ENCODE measurements at regions not wholly inside any gene's neighbourhood (a gene's known extent, or its start where the extent isn't known, plus 50 kb on each side); places are given as distances from the start of the nearest gene placed in this dataset.
A peak's percentile ranks its signal among the peaks of the same experiment; 100 is the strongest.

DNA sequence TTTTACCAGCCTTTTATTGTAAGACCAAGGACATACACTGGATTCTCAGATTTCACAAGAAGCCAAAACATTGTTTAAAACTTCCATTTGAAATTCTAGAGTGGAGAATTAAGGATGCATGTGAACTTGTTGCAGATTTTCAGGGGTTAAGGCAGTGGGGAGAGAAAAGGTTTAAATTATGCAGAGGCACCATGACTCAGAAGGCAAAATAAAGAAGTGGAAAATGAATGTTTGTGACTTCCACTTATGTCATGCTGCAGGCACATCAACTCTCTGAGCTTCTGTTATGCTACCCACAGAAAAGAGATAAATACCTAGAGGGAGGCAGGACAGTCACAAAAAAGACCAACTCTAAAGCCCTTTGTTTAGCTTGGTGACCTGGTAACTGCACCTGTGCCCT is 84.4 kb upstream of the BET1 start:
- no peak for TF ChIP-seq POLR2A (IDR thresholded peaks at IDR 0.05; ENCODE audit: low read depth, low read length)
- FAIRE-seq (no peak), DNase-seq (ENCODE audit: insufficient read length, low spot score) (no peak)

DNA sequence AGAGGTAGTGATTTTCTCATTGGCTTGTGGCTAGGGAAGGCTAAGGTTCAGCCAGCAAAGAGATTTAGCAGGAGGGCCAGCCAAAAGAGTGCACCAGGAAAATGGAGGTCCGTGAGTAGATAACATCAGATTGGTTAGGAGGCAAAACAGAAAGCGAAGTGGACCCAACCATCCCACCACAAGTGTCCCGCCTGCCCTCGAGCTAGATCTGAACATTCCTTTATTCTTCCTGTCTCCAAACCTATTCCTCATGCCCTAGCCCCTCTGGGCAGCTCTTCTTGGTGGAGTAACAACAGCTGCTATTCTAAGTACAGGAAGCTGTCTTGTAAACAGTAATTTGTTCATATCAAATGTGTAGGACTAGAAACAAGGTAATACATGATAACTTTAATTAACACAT is 85.7 kb upstream of the BET1 start:
- FAIRE-seq (no peak), DNase-seq (ENCODE audit: insufficient read length, low spot score) (no peak)
- TF ChIP-seq POLR2A (IDR thresholded peaks at IDR 0.05; ENCODE audit: low read depth, low read length) = no peak

DNA sequence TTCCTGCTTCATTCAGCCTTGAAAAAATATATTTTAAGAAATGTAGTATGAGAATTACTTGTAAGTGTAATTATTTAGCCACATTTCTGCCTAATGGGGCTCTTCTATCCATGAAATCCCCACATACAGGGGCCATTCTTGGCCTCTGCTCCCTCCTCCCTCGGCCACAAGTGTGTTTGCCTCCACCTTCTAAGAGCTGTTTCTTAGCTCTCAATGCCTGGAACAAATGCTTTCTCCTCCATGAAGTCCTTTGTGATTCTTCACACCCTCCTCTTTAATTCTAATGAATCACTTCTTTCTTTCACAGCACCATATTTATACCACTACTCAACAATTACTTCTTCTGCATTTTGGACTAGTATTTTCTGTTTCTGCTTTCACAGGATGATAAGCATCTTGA is 88.8 kb upstream of the BET1 start:
- FAIRE-seq (no peak), DNase-seq (ENCODE audit: insufficient read length, low spot score) (no peak)
- TF ChIP-seq POLR2A (IDR thresholded peaks at IDR 0.05; ENCODE audit: low read depth, low read length) = no peak

DNA sequence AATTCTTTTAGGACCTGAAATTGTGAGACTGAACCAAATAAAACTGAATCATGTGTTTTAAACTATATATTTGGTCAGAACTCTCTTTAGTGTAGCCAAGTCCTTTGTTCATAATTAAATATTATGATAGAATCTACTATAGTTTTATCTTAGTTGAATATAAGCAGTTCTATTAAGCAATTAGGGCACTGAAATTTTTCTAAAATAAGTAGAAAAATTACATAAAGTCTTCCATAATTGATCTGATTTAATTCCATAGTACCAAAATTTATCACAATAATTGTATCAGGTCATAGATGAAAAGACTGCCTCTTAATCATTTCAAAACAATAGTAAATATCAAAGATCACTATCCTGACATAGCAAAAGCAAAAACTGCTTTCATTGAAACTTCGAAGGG is 90.1 kb upstream of the BET1 start:
- DNase-seq (ENCODE audit: insufficient read length, low spot score) = no peak
- FAIRE-seq = no peak
- TF ChIP-seq POLR2A (IDR thresholded peaks at IDR 0.05; ENCODE audit: low read depth, low read length) = no peak

DNA sequence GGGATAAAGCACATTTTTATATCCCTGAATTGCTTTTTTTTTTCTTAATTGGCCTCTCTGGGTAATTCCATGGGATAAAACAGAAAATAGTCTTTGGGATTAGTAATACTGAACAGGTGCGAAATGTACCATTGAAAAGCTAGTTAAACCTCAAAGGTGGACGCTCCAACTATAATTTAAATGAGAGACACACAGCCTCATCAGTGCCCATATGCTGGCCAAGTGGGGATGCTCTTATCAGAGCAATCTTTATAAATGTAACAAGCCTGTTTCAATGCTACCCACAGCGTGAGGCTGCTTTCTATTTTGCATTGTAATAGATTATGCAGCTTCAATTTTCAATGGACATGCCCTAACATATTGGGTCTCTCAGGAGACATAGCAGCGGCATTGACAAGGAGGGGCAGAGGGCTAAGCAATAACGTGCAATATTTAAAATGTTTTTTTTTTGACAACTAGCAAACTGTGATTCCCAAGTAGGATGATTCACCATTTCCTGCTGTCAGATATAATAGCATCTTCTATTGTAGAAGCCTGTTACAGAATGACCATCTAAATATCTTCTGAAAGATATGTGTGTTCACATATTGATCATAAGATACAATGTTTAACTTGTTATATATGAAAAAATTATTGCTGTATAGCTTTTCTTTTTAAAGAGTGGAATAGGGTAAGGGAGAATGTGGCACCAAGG is 91.3 kb upstream of the BET1 start:
- no peak for DNase-seq (ENCODE audit: insufficient read length, low spot score)
- FAIRE-seq = no peak
- no peak for TF ChIP-seq POLR2A (IDR thresholded peaks at IDR 0.05; ENCODE audit: low read depth, low read length)

DNA sequence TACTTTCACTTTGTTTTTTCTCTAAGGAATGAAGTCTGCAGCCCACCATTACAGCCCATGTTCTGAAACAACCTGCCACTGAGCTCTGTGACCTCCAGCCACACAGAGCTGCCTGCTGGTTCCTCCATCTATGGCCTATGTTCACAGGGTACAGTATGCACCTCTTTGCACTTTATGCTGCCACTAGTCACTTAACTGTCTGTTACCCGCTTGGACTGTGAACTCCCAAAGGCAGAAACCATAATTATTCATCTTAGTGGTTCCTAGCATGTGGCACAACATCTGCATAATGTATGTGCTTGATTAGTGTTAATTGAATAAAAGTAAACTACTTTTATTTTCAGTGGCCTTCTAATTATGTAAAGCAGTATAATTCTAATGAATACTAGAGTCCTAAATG is 95.5 kb upstream of the BET1 start:
- no peak for DNase-seq (ENCODE audit: insufficient read length, low spot score)
- TF ChIP-seq POLR2A (IDR thresholded peaks at IDR 0.05; ENCODE audit: low read depth, low read length) = no peak
- FAIRE-seq = no peak

DNA sequence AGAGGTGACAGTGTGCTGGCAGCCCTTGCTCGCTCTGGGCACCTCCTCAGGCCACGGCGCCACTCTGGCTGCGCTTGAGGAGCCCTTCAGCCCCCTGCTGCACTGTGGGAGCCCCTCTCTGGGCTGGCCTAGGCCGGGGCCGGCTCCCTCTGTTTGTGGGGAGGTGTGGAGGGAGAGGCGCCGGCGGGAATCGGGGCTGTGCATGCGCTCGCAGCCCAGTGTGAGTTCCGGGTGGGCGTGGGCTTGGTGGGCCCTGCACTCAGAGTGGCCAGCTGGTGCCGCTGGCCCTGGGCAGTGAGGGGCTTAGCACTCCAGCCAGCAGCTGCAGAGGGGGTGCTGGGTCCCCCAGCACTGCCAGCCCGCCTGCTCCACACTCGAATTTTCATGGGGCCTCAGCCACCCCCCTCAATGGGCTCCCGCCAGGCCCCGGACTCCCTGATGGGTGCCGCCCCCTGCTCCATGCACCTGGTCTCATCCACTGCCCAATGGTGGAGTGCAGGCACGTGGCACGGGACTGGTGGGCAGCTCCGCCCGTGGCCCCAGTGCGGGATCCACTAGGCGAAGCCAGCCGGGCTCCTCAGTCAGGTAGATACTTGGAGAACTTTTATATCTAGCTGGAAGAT is 96.7 kb upstream of the BET1 start:
- TF ChIP-seq POLR2A (IDR thresholded peaks at IDR 0.05; ENCODE audit: low read depth, low read length) = no peak
- DNase-seq (ENCODE audit: insufficient read length, low spot score) (no peak), FAIRE-seq (no peak)

DNA sequence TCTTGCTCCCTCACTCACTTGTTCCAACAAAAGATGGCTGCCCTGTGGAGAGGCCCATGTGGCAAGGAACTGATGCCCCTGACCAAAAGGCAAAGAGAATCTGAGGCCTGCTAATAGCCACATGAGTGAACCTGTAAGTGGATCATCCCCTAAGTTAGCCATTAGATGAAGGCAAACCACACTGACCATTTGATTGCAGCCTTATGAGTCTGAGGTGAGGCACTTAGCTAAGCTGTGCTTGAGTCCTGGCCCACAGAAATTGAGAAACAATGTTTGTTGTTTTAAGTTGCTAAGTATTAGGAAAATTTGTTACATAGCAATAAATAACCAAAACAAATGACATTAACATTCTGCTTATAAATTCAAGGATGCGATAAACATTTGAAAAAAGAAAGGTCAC is 100.1 kb upstream of the BET1 start:
- no peak for FAIRE-seq
- TF ChIP-seq POLR2A (IDR thresholded peaks at IDR 0.05; ENCODE audit: low read depth, low read length) = no peak
- no peak for DNase-seq (ENCODE audit: insufficient read length, low spot score)

DNA sequence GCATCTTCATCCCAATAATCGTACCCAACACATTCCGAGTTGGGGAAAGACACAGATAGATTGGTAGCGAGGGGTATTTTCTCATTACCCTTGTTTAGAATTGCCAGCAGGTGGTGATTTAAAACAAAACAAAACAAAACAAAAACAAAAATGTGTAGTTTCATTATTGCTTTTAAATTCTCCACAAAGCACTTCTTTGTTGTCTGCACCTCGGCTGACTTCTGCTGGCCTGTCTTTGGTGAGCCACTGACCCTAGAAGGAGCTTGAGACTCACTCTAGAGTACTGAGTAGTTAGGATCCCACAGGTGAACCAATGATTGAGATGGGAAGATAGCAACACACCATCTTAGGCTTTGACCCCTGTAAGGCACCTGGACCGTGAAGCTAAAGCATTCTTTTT is 105.4 kb upstream of the BET1 start:
- no peak for TF ChIP-seq POLR2A (IDR thresholded peaks at IDR 0.05; ENCODE audit: low read depth, low read length)
- FAIRE-seq (no peak), DNase-seq (ENCODE audit: insufficient read length, low spot score) (no peak)

DNA sequence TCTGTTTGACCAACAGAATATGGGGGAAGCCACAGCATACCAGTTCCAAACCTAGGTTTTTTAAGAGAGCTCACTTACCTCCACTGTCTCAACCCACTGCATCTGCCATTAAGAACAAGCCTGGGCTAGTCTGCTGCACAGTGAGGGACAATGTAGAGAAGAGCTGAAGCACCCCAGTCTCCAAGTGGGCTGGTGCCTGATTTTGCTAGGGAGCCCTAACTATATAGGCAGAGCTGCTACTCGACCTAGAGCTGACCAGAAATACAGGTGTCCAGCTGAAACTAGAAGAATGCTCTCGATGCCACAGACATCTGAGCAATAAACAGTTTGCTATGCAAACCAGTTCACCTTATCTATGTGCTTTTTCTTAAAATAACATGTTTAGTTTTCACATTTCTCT is 106.9 kb upstream of the BET1 start:
- no peak for FAIRE-seq
- DNase-seq (ENCODE audit: insufficient read length, low spot score) = no peak
- TF ChIP-seq POLR2A (IDR thresholded peaks at IDR 0.05; ENCODE audit: low read depth, low read length) = no peak

DNA sequence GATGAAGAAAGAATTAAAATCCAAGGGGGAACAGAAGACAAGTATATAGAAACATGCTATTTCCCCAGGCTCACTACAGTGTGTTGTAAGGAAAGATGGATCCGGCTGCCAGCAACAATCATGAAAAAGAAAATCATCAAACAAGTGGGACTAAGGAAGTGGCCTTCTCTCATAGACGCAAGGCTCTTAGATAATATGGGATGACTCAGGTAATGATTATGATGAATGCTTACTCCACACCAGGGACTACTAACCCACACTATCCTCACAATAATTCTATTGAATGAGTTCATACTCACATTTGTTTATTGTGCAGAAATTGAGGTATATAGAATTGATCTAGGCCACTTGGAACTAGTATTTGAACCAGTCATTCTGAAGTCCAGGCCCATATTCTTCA is 111.2 kb upstream of the BET1 start:
- DNase-seq (ENCODE audit: insufficient read length, low spot score) (no peak), FAIRE-seq (no peak)
- no peak for TF ChIP-seq POLR2A (IDR thresholded peaks at IDR 0.05; ENCODE audit: low read depth, low read length)

DNA sequence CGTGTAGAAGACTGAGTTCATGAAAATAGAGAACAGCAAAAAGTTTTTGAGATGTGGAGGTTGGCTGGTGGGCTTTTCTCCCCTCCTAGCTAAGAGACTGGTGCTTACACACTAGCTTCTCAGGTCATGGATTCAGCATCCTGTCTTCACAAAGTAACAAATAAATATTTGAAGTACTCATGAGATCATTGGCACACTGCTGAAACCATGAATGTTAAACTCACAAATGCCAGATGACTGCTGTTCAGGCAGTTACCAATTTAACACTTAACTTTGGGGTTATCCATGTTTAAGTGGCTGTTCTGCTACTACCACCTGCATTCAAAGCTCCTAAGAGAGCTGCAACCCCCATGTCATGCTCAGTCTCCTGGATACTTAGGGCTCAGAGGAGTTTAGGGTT is 119.0 kb upstream of the BET1 start:
- no peak for TF ChIP-seq POLR2A (IDR thresholded peaks at IDR 0.05; ENCODE audit: low read depth, low read length)
- FAIRE-seq = no peak
- DNase-seq (ENCODE audit: insufficient read length, low spot score) = no peak

DNA sequence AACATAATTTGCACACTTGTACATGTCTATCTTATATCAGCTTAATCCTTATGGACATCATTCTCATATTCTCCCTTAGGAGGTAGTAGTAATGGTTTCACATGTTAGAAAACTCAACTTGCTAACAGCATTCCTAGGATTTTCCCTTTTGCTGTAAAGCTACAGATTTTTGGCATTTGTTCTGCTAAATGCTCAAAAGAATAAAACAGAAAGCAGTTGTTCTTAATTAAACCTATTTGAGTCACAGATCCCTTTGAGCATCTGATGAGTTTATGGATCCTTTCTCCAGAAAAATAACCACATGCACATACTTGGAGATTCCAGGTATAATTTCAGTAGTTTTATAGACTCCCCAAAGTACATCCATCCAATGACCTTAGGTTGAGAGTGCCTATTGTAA is 122.9 kb upstream of the BET1 start:
- FAIRE-seq (no peak), DNase-seq (ENCODE audit: insufficient read length, low spot score) (no peak)
- TF ChIP-seq POLR2A (IDR thresholded peaks at IDR 0.05; ENCODE audit: low read depth, low read length) = no peak

DNA sequence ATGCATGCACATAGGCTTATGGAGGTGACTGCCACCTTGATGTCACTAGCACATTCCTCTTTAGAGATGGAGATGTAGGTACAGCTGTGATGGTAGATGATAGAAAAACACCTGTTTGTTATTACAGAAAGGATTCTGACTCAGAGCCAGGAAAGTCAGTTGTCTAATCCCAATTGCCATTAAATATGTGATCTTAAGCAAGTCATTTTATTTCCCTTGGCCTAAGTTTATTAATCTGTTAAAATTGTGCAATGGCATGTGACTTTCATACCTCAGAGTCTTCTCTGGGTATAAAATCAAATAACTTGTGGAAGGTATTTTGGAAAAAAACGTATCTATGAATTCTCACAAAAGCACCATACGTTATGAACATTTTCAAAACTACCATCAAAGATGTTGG is 123.9 kb upstream of the BET1 start:
- DNase-seq (ENCODE audit: insufficient read length, low spot score) = no peak
- FAIRE-seq = no peak
- no peak for TF ChIP-seq POLR2A (IDR thresholded peaks at IDR 0.05; ENCODE audit: low read depth, low read length)

DNA sequence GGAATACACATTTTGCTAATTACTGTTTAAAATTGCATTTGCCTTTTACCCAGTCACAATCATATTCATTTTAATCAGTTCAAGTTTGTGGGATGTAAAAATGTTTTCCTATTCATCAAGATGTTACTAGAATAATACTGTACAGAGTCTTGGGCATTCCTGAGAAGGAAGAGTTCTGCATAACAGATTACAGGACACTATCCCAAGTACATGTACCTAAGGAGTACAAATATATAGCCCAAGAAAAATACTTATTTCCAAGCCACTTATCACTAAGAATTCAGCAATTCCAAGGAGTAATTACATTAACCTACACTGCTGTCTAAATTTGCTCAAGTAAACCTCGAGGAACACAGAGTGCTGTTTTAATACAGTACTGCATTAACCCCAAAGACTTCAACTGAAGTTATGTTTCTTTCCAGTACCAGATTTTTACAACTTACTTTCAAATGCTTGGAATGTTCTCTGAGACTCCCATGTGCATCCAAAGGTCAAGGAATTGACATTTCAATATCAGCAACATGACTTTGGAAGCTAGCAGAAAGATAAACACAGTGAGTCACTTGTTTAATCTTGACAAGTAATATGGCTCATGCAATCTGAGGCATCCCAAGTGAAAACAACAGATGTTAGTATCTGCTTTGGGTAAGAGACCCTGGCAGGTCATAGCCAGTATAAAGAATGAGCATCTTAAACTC is 125.4 kb upstream of the BET1 start:
- peak; percentile 86 for FAIRE-seq
- DNase-seq (ENCODE audit: insufficient read length, low spot score) = peak; percentile 5

More for the DNA sequence above, 125.4 kb upstream of the BET1 start:
- TF ChIP-seq POLR2A (IDR thresholded peaks at IDR 0.05; ENCODE audit: low read depth, low read length) = no peak
